Right lobe of liver (tissue), 4 donors: ENCODE measurements at regions not wholly inside any gene's neighbourhood (a gene's known extent, or its start where the extent isn't known, plus 50 kb on each side); places are given as distances from the start of the nearest gene placed in this dataset.

Experiments
- POLR2A ChIP-seq: fragments of 450-650 bp; IDR thresholded peaks from one replicate; pipeline ENCODE4 v1.6.1; 2017; ENCODE audit warnings: antibody characterized with exemption, mild to moderate bottlenecking
- TF ChIP-seq, protein P1 (sequence below), 4 donors: fragments of 200-600 bp in 3 of 4; fragments of 450-650 bp in 1 of 4; IDR thresholded peaks; one replicate each; pipeline versions ENCODE4 v1.5.1 to v1.8.0; 2016 to 2022; ENCODE audit warnings: antibody characterized with exemption in 4 of 4, mild to moderate bottlenecking in 2 of 4
- donor health status: DM: no; HTN: no; CAD: no.
- donor health status: DM: no; HTN: no; CAD: no.
- donor health status: DM: no; HTN: yes; CAD: no.

DNA sequence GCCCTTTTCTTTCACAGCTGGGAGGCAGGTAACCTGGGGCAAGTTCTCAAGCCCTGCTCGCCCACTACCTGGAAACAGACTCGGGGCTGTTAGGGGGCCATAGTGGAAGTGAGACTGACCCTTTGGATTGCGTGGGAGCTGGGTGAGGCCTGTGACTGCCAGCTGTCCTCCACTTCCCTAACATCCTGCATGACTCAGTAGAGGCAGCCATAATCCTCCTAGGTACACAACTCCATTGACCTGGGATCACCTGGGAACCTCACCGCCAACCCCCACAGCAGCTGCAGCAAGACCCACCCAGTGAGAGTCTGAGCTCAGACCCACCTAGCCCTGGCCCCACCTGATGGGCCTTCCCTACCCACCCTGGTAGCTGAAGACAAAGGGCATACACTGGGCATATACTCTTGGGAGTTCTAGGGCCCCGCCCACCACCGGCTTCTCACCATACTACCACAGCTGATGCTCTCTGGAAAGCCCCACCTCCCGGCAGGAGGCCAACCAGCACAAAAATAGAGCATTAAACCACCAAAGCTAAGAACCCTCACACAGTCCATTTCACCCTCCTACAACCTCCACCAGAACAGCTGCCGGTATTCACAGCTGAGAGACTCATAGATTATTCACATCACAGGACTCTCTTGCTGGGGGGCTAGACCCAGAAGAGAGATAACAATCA is 61.1 kb upstream of the DCTD start:
- no peak for TF ChIP-seq POLR2A
- TF ChIP-seq, protein P1, sequence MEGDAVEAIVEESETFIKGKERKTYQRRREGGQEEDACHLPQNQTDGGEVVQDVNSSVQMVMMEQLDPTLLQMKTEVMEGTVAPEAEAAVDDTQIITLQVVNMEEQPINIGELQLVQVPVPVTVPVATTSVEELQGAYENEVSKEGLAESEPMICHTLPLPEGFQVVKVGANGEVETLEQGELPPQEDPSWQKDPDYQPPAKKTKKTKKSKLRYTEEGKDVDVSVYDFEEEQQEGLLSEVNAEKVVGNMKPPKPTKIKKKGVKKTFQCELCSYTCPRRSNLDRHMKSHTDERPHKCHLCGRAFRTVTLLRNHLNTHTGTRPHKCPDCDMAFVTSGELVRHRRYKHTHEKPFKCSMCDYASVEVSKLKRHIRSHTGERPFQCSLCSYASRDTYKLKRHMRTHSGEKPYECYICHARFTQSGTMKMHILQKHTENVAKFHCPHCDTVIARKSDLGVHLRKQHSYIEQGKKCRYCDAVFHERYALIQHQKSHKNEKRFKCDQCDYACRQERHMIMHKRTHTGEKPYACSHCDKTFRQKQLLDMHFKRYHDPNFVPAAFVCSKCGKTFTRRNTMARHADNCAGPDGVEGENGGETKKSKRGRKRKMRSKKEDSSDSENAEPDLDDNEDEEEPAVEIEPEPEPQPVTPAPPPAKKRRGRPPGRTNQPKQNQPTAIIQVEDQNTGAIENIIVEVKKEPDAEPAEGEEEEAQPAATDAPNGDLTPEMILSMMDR (IDR thresholded peaks at IDR 0.05): no peak
